ENCODE measurements at regions not wholly inside any gene's neighbourhood (a gene's known extent, or its start where the extent isn't known, plus 50 kb on each side); places are given as distances from the start of the nearest gene placed in this dataset.

DNA sequence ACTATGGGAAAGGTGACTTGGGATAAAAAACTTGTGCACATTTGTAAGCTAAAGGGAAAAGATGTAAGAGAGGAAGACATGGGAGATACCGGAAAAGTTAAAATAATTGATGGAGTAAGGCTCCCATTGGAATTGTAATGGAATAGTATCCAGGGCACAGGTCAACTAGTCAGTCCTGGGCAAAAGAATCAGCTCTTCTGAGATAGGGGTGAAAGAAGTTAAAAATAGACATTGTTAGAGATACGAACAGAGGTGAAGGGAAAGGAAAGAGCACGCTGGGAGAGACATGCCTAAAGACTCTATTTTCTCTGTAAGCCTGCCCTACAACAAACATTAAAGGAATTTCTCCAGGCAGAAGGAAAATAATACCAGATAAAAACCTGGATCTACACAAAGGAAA is 101.6 kb downstream of the SLC41A2 start:
- Histone ChIP-seq H3K27ac (replicated peaks) (peak overlapping the region; percentile 71), H3K4me3 (no peak overlapping the region), H3K9me3 (replicated peaks) (no peaks in the 10 kb centered on the region), H3K27me3 (ENCODE audit: low read depth) (no peaks in the 10 kb centered on the region), H3K4me1 (peaks cover 28% of the 10 kb centered on the region), H3K36me3 (no peaks in the 10 kb centered on the region)
- DNase-seq: no peak
- no peak for TF ChIP-seq CTCF (IDR thresholded peaks at IDR 0.05; ENCODE audit: borderline replicate concordance)
- intact Hi-C loops (cut with micrococcal nuclease): no loop called here

DNA sequence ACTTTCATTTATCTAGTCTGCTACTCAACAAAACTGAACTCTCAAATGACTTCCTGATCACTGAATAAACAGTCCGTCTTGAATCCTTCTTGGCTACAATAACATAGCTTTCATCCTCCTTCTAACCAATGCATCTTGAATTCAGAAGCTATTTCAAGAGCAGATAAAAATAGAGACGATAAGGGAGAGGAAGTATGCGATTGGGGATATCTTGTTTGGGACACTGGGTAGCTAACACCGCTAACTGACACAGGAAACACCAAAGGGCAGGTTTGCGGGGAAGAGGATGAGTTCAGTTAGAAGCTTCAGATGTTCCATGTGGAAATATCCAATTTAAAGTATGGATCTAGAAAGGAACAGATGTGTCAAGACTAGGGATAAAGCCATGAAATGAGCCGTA is 102.5 kb downstream of the SLC41A2 start:
- no peak for DNase-seq
- H3K36me3 ChIP-seq: no peaks in the 10 kb centered on the region
- H3K9me3 ChIP-seq (replicated peaks): no peaks in the 10 kb centered on the region
- no peaks in the 10 kb centered on the region for H3K27me3 ChIP-seq (ENCODE audit: low read depth)
- H3K4me3 ChIP-seq: peak overlapping the region; percentile 18
- intact Hi-C loops (cut with micrococcal nuclease): no loop called here
- H3K4me1 ChIP-seq: peaks cover 28% of the 10 kb centered on the region
- no peak for TF ChIP-seq CTCF (IDR thresholded peaks at IDR 0.05; ENCODE audit: borderline replicate concordance)
- H3K27ac ChIP-seq (replicated peaks): peak overlapping the region; percentile 71

- Histone ChIP-seq H3K4me3 (no peak overlapping the region), H3K9me3 (replicated peaks) (no peaks in the 10 kb centered on the region), H3K27me3 (ENCODE audit: low read depth) (no peaks in the 10 kb centered on the region), H3K36me3 (no peaks in the 10 kb centered on the region), H3K27ac (replicated peaks) (no peak overlapping the region), H3K4me1 (peaks cover 18% of the 10 kb centered on the region)
- intact Hi-C loops (cut with micrococcal nuclease): no loop called here
- no peak for DNase-seq
- TF ChIP-seq CTCF (IDR thresholded peaks at IDR 0.05; ENCODE audit: borderline replicate concordance): no peak
Observed at GRCh38 chr12:104852896-104853295, 105.2 kb downstream of the SLC41A2 start.

GRCh38 chr12:104852102-104852501 is 106.0 kb downstream of the SLC41A2 start:
- H3K4me3 ChIP-seq: no peak overlapping the region
- TF ChIP-seq CTCF (IDR thresholded peaks at IDR 0.05; ENCODE audit: borderline replicate concordance): no peak
- peaks cover 18% of the 10 kb centered on the region for H3K4me1 ChIP-seq
- no peaks in the 10 kb centered on the region for H3K27me3 ChIP-seq (ENCODE audit: low read depth)
- intact Hi-C loops (cut with micrococcal nuclease): no loop called here
- H3K36me3 ChIP-seq: no peaks in the 10 kb centered on the region
- no peak overlapping the region for H3K27ac ChIP-seq (replicated peaks)
- DNase-seq: no peak
- H3K9me3 ChIP-seq (replicated peaks): no peaks in the 10 kb centered on the region

DNA sequence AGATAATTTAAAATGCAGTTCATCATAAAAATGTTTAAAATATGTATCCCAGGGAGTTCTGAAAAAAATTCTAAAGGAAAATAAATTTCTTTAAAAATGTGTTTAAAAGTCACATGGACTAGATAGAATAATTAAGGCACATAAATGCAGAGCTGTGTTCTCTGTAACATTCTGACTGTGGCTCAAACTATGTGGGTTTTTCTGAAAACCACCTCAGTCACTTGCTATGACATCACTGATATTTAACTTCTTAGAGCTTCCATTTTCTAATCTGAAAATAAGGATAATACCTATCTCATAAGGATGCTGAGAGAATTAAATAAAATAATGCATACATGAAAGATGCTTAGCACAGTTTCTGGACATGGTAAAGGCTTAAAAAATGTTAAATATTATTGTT is 107.3 kb downstream of the SLC41A2 start:
- Histone ChIP-seq H3K36me3 (no peaks in the 10 kb centered on the region), H3K27ac (replicated peaks) (no peak overlapping the region), H3K4me3 (no peak overlapping the region), H3K9me3 (replicated peaks) (no peaks in the 10 kb centered on the region), H3K27me3 (ENCODE audit: low read depth) (no peaks in the 10 kb centered on the region), H3K4me1 (peaks cover 6% of the 10 kb centered on the region)
- no peak for TF ChIP-seq CTCF (IDR thresholded peaks at IDR 0.05; ENCODE audit: borderline replicate concordance)
- no peak for DNase-seq
- intact Hi-C loops (cut with micrococcal nuclease): no loop called here
